K562 (cell line): ENCODE measurements at regions not wholly inside any gene's neighbourhood (a gene's known extent, or its start where the extent isn't known, plus 50 kb on each side); places are given as distances from the start of the nearest gene placed in this dataset.

Source experiments
- CREM ChIP-seq: IDR thresholded peaks from 2 replicates; pipeline ENCODE4 v1.6.1; 2014; ENCODE audit warnings: antibody characterized with exemption, low read depth
- CTCF ChIP-seq, 3 experiments: IDR thresholded peaks in 2 of 3; conservative IDR thresholded peaks in 1 of 3; 2 replicates each; pipeline ENCODE4 v1.5.1; 2011 to 2012; ENCODE audit warnings: low read length in 3 of 3, mild to moderate bottlenecking in 3 of 3, control low read depth in 2 of 3, improper control_type of control experiment in 1 of 3, inconsistent platforms in 1 of 3, low read depth in 1 of 3, mixed read lengths in 1 of 3, moderate library complexity in 1 of 3; ENCODE audit not compliant: insufficient read depth in 2 of 3
- E2F6 ChIP-seq, 2 experiments: IDR thresholded peaks; 2 replicates each; pipeline ENCODE4 v1.6.1; 2011; ENCODE audit warnings: borderline replicate concordance in 1 of 2, control low read depth in 1 of 2, low read depth in 1 of 2, low read length in 1 of 2, mild to moderate bottlenecking in 1 of 2, mixed read lengths in 1 of 2, moderate library complexity in 1 of 2; ENCODE audit not compliant: insufficient read depth in 1 of 2, insufficient read length in 1 of 2, poor library complexity in 1 of 2, severe bottlenecking in 1 of 2; ENCODE audit errors: extremely low read depth in 1 of 2
- JUND ChIP-seq, 2 experiments: IDR thresholded peaks; 2 replicates in 1 of 2; 3 replicates in 1 of 2; pipeline ENCODE4 v1.6.1; 2011; ENCODE audit warnings: borderline replicate concordance in 2 of 2, low read depth in 2 of 2, low read length in 2 of 2, improper control_type of control experiment in 1 of 2, missing biosample characterization in 1 of 2, missing genetic modification characterization in 1 of 2, missing genetic modification reagents in 1 of 2
- MCM3 ChIP-seq: fragments of 450-650 bp; IDR thresholded peaks from 2 replicates; pipeline ENCODE4 v1.6.1; 2016
- NBN ChIP-seq: fragments of 450-650 bp; IDR thresholded peaks from 2 replicates; pipeline ENCODE4 v1.6.1; 2016; ENCODE audit warnings: low read depth, mild to moderate bottlenecking
- NR1H2 ChIP-seq: sonication (generic); formaldehyde crosslinking; IDR thresholded peaks from 2 replicates; pipeline ENCODE4 v1.4.0; 2020; ENCODE audit warnings: mild to moderate bottlenecking, missing genetic modification reagents
- POLR2AphosphoS5 ChIP-seq: IDR thresholded peaks from 2 replicates; pipeline ENCODE4 v1.6.1; 2011; ENCODE audit warnings: mild to moderate bottlenecking, low read depth, low read length, moderate library complexity; ENCODE audit not compliant: control insufficient read depth, insufficient read depth
- PURB ChIP-seq: sonication (generic); formaldehyde crosslinking; IDR thresholded peaks from 2 replicates; pipeline ENCODE4 v1.9.0; 2021; ENCODE audit warnings: low read depth, mild to moderate bottlenecking, missing genetic modification reagents
- RAD21 ChIP-seq, 2 experiments: fragments of 250-450 bp in 1 of 2; fragments of 450-650 bp in 1 of 2; sonication (Bioruptor Pico) in 1 of 2; formaldehyde crosslinking in 1 of 2; IDR thresholded peaks in 1 of 2; conservative IDR thresholded peaks in 1 of 2; 2 replicates each; pipeline versions ENCODE4 v1.4.0 to v1.8.0; 2020 to 2022; ENCODE audit warnings: mild to moderate bottlenecking in 2 of 2, moderate library complexity in 1 of 2
- SMAD4 ChIP-seq: fragments of 250-450 bp; sonication (Bioruptor Pico); conservative IDR thresholded peaks from 2 replicates; pipeline ENCODE4 v1.8.0; 2021; ENCODE audit warnings: inconsistent platforms, mild to moderate bottlenecking, moderate library complexity
- SREBF1 ChIP-seq: fragments of 150-350 bp; IDR thresholded peaks from 2 replicates; pipeline ENCODE4 v1.6.1; 2014; ENCODE audit warnings: antibody characterized with exemption, low read depth, low read length, borderline replicate concordance
- TAL1 ChIP-seq: fragments of 450-650 bp; IDR thresholded peaks from 2 replicates; pipeline ENCODE4 v1.6.1; 2016; ENCODE audit warnings: mild to moderate bottlenecking
- TCFL5 ChIP-seq: fragments of 250-450 bp; sonication (Bioruptor Pico); conservative IDR thresholded peaks from 2 replicates; pipeline ENCODE4 v1.6.1; 2021; ENCODE audit warnings: mild to moderate bottlenecking, moderate library complexity, matching md5 sums
- ZNF384 ChIP-seq: IDR thresholded peaks from 2 replicates; pipeline ENCODE4 v1.6.1; 2012; ENCODE audit warnings: low read depth, low read length, improper control_type of control experiment
- ZNF398 ChIP-seq: fragments of 250-450 bp; sonication (Bioruptor Pico); IDR thresholded peaks from 2 replicates; pipeline ENCODE4 v1.8.0; 2021; ENCODE audit warnings: moderate library complexity, mild to moderate bottlenecking, inconsistent platforms
- ZNF449 ChIP-seq: fragments of 250-450 bp; sonication (Bioruptor Pico); IDR thresholded peaks from 2 replicates; pipeline ENCODE4 v1.8.0; 2022; ENCODE audit warnings: moderate library complexity, mild to moderate bottlenecking, inconsistent platforms
- ZNF639 ChIP-seq, 2 experiments: fragments of 200-800 bp in 1 of 2; sonication (Bioruptor generic) in 1 of 2; sonication (generic) in 1 of 2; formaldehyde crosslinking in 1 of 2; IDR thresholded peaks in 1 of 2; conservative IDR thresholded peaks in 1 of 2; 2 replicates each; pipeline versions ENCODE4 v1.5.0 to v1.6.1; 2016 to 2020; ENCODE audit warnings: missing compliant biosample characterization in 1 of 2, missing genetic modification characterization in 1 of 2, missing genetic modification reagents in 1 of 2
- ZNF764 ChIP-seq: fragments of 250-450 bp; sonication (Bioruptor Pico); IDR thresholded peaks from 2 replicates; pipeline ENCODE4 v1.4.0; 2020; ENCODE audit warnings: low read depth, mild to moderate bottlenecking, moderate library complexity

GRCh38 chr7:116138202-116138801, 72.0 kb upstream of the TES start (continued):
- no peak for TF ChIP-seq ZNF449
- TF ChIP-seq ZNF384: no peak
- TF ChIP-seq POLR2AphosphoS5: no peak
- no peak for TF ChIP-seq SREBF1
- TF ChIP-seq NR1H2: no peak
- TF ChIP-seq TCFL5: no peak
- no peak for TF ChIP-seq MCM3
- 0 out of 2 replicates have a peak, but pooled peaks have one; percentile 12 for TF ChIP-seq CREM
- TF ChIP-seq SMAD4 (CRISPR knock-in tag): no peak
- TF ChIP-seq JUND (IDR thresholded peaks at IDR 0.05; ENCODE audit: borderline replicate concordance, low read depth, low read length): no peak
- TF ChIP-seq JUND (tag; IDR thresholded peaks at IDR 0.05; ENCODE audit: borderline replicate concordance, low read depth, low read length): no peak
- no peak for TF ChIP-seq NBN
- TF ChIP-seq ZNF764 (CRISPR knock-in tag): no peak
- no peak for TF ChIP-seq ZNF398
- TF ChIP-seq CTCF (IDR thresholded peaks at IDR 0.05 in 2 of 3, conservative IDR thresholded peaks at IDR 0.05 in 1 of 3; ENCODE audit: insufficient read depth in 2 of 3, low read depth in 1 of 3, low read length in 3 of 3): peak; percentile 61 to 84 (median 76)
- no peak for TF ChIP-seq E2F6 (IDR thresholded peaks at IDR 0.05; ENCODE audit: borderline replicate concordance in 1 of 2, extremely low read depth in 1 of 2, insufficient read depth in 1 of 2, insufficient read length in 1 of 2, low read depth in 1 of 2, low read length in 1 of 2, poor library complexity in 1 of 2, severe bottlenecking in 1 of 2)
- TF ChIP-seq TAL1: no peak
- TF ChIP-seq PURB (CRISPR knock-in tag): no peak
- no peak for TF ChIP-seq ZNF639 (CRISPR knock-in tag; conservative IDR thresholded peaks at IDR 0.05 in 1 of 2, IDR thresholded peaks at IDR 0.05 in 1 of 2)
- TF ChIP-seq RAD21 (CRISPR knock-in tag; conservative IDR thresholded peaks at IDR 0.05 in 1 of 2, IDR thresholded peaks at IDR 0.05 in 1 of 2): peak; percentile 83 to 86
